ENCODE measurements at regions not wholly inside any gene's neighbourhood (a gene's known extent, or its start where the extent isn't known, plus 50 kb on each side); places are given as distances from the start of the nearest gene placed in this dataset.

GRCh38 chr2:67626656-67627055 lies 229.5 kb downstream of the ETAA1 start:
- no peak for DNase-seq

- no peak for DNase-seq
Observed at GRCh38 chr2:67627456-67628207, 230.5 kb downstream of the ETAA1 start.

GRCh38 chr2:67628892-67629291 lies 231.8 kb downstream of the ETAA1 start:
- DNase-seq, result no peak

- DNase-seq, result peak; percentile 16
Observed at GRCh38 chr2:67631483-67631882, 234.3 kb downstream of the ETAA1 start.

- no peak for DNase-seq
Observed at GRCh38 chr2:67633212-67633856, 236.2 kb downstream of the ETAA1 start.

GRCh38 chr2:67638146-67638545 lies 241.0 kb downstream of the ETAA1 start:
- DNase-seq, result no peak

GRCh38 chr2:67641312-67642045 lies 244.3 kb downstream of the ETAA1 start:
- DNase-seq, result no peak

GRCh38 chr2:67642046-67642382 lies 244.9 kb downstream of the ETAA1 start:
- no peak for DNase-seq

GRCh38 chr2:67642961-67643360 lies 245.8 kb downstream of the ETAA1 start:
- DNase-seq, result no peak

GRCh38 chr2:67645280-67646138 lies 248.4 kb downstream of the ETAA1 start:
- DNase-seq, result no peak

- no peak for DNase-seq
Observed at GRCh38 chr2:67646714-67647333, 249.7 kb downstream of the ETAA1 start.

GRCh38 chr2:67649331-67650261 lies 252.5 kb downstream of the ETAA1 start:
- DNase-seq, result peak; percentile 51

- DNase-seq, result peak; percentile 48
Observed at GRCh38 chr2:67650291-67651133, 253.4 kb downstream of the ETAA1 start.

- no peak for DNase-seq
Observed at GRCh38 chr2:67651565-67651964, 254.4 kb downstream of the ETAA1 start.

GRCh38 chr2:67652679-67653078 lies 255.5 kb downstream of the ETAA1 start:
- no peak for DNase-seq

- DNase-seq, result no peak
Observed at GRCh38 chr2:67656875-67657274, 259.7 kb downstream of the ETAA1 start.

- no peak for DNase-seq
Observed at GRCh38 chr2:67658820-67659219, 261.7 kb downstream of the ETAA1 start.

- no peak for DNase-seq
Observed at GRCh38 chr2:67660015-67660602, 263.0 kb downstream of the ETAA1 start.

GRCh38 chr2:67660871-67661270 lies 263.7 kb downstream of the ETAA1 start:
- no peak for DNase-seq

- DNase-seq, result no peak
Observed at GRCh38 chr2:67662222-67662621, 265.1 kb downstream of the ETAA1 start.
